Vagina (tissue), 2 donors: ENCODE measurements at regions not wholly inside any gene's neighbourhood (a gene's known extent, or its start where the extent isn't known, plus 50 kb on each side); places are given as distances from the start of the nearest gene placed in this dataset.

Experiments used
- POLR2A ChIP-seq, 2 donors: fragments of 450-650 bp; IDR thresholded peaks; one replicate each; pipeline ENCODE4 v1.6.1; 2017; ENCODE audit warnings: antibody characterized with exemption in 2 of 2, mild to moderate bottlenecking in 2 of 2, moderate library complexity in 2 of 2
- TF ChIP-seq, protein P1 (sequence below), 3 experiments: fragments of 450-650 bp in 2 of 3; fragments of 200-600 bp in 1 of 3; sonication (generic) in 1 of 3; IDR thresholded peaks; one replicate each; pipeline ENCODE4 v1.5.1; 2017 to 2019; ENCODE audit warnings: antibody characterized with exemption in 3 of 3, mild to moderate bottlenecking in 2 of 3, moderate library complexity in 2 of 3

DNA sequence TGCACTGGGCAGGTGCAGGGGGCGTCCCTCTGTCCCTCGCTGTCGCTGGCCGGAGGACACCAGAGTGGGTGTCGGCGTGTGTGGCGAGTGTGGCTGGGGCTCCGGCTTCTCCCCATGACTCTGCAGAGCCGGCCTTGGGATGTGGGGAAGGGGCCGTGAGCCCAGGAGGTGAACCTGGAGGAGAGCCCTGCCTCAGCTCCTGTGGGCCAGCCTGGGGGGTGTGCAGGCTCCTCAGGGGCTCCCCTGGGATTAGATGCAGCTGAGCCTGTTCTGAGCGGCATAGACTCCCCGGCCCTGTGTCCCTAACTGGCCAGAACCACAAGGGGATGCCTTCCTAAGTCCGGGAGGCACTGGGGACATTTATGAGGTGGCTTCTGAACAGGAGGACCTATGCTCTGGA, 73.2 kb upstream of the GATA5 start:
- TF ChIP-seq, protein P1, sequence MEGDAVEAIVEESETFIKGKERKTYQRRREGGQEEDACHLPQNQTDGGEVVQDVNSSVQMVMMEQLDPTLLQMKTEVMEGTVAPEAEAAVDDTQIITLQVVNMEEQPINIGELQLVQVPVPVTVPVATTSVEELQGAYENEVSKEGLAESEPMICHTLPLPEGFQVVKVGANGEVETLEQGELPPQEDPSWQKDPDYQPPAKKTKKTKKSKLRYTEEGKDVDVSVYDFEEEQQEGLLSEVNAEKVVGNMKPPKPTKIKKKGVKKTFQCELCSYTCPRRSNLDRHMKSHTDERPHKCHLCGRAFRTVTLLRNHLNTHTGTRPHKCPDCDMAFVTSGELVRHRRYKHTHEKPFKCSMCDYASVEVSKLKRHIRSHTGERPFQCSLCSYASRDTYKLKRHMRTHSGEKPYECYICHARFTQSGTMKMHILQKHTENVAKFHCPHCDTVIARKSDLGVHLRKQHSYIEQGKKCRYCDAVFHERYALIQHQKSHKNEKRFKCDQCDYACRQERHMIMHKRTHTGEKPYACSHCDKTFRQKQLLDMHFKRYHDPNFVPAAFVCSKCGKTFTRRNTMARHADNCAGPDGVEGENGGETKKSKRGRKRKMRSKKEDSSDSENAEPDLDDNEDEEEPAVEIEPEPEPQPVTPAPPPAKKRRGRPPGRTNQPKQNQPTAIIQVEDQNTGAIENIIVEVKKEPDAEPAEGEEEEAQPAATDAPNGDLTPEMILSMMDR (IDR thresholded peaks at IDR 0.05): no peak
- TF ChIP-seq POLR2A (IDR thresholded peaks at IDR 0.05): no peak
